ENCODE measurements at regions not wholly inside any gene's neighbourhood (a gene's known extent, or its start where the extent isn't known, plus 50 kb on each side); places are given as distances from the start of the nearest gene placed in this dataset.

DNA sequence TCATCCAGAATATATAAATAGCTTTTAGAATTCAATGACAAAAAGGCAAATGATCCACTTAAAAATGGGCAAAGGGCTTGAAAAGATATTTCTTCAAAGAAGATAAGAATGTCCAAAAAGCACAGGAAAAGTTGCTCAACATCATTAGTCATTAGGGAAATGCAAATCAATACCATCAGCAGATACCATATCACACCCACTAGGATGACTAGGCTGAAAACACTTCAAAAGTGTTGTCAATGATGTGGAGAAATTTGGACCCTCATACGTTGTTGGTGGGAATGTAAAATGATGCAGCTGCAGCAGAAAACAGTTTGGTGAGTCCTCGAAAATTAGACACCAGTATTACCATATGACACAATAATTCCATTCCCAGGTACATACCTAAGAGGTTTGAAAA lies 303.6 kb upstream of the SLC35B3 start:
- TF ChIP-seq, protein P1, sequence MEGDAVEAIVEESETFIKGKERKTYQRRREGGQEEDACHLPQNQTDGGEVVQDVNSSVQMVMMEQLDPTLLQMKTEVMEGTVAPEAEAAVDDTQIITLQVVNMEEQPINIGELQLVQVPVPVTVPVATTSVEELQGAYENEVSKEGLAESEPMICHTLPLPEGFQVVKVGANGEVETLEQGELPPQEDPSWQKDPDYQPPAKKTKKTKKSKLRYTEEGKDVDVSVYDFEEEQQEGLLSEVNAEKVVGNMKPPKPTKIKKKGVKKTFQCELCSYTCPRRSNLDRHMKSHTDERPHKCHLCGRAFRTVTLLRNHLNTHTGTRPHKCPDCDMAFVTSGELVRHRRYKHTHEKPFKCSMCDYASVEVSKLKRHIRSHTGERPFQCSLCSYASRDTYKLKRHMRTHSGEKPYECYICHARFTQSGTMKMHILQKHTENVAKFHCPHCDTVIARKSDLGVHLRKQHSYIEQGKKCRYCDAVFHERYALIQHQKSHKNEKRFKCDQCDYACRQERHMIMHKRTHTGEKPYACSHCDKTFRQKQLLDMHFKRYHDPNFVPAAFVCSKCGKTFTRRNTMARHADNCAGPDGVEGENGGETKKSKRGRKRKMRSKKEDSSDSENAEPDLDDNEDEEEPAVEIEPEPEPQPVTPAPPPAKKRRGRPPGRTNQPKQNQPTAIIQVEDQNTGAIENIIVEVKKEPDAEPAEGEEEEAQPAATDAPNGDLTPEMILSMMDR (IDR thresholded peaks at IDR 0.05) = no peak
- peaks cover 0 to 3% of the 10 kb centered on the region in 2 donors for H3K9me3 ChIP-seq
- H3K4me1 ChIP-seq = no peaks in the 10 kb centered on the region
- no peak overlapping the region for H3K4me3 ChIP-seq
- H3K27me3 ChIP-seq = no peaks in the 10 kb centered on the region
- no peak overlapping the region for H3K27ac ChIP-seq
- DNase-seq (ENCODE audit: low spot score) = no peak
- H3K36me3 ChIP-seq = no peaks in the 10 kb centered on the region

DNA sequence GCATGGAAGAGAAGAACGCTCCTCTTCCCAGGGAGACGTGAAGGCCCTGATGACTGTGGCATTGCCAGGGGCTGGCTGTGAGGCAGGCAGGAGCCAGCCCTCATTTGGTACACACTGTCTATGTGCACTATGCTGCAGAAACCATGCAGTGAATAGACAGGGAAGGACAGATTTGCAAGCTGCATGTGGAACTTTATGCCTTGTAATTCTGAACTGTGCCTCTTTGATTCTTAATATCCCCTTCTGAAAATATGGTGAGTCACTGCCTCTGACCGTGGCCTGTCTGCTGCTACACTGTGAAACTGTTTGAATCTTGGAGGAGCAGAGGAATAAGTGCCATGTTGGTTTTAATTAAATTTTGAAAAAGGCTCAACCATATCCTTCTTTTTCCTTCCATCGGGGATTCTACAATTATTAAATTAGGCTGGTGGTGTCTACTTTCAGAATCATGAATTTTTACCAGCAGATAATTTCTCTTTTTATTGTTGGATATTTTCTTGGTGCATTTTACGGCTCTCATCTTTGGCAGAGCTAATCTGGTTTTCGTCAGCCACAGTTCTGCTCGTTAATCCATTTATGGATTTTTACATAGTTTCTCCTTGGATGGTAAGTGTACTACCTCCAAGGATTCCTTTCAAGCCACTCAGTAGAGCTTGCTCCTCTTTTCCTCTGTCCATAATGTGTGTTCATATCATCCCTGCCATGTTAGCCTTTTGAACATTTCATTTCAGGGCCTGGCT lies 301.0 kb upstream of the SLC35B3 start:
- H3K36me3 ChIP-seq = no peaks in the 10 kb centered on the region
- TF ChIP-seq, protein P1 (IDR thresholded peaks at IDR 0.05) = no peak
- no peaks in the 10 kb centered on the region for H3K4me1 ChIP-seq
- no peak for DNase-seq (ENCODE audit: low spot score)
- H3K9me3 ChIP-seq = peaks cover 0 to 3% of the 10 kb centered on the region in 2 donors
- H3K4me3 ChIP-seq = no peak overlapping the region
- H3K27ac ChIP-seq = no peak overlapping the region
- H3K27me3 ChIP-seq = no peaks in the 10 kb centered on the region

DNA sequence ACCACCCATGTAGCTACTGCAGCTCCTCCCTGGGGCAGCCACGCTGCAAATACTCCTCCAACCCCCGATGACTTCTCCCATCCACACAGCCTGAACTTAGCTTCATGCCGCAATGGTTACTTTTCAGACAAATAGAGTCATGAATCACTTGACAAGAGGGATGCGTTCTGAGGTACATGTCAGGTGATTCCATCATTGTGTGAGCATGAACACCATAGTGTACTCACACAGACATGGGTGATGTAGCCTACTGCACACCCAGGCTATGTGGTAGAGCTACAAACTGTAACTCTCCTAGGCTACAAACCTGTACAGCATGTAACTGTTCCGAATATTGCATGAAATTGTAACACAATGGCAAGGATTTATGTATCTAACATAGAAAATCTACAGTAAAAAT lies 298.5 kb upstream of the SLC35B3 start:
- no peak for DNase-seq (ENCODE audit: low spot score)
- TF ChIP-seq, protein P1 (IDR thresholded peaks at IDR 0.05) = no peak
- Histone ChIP-seq H3K27ac (no peak overlapping the region), H3K36me3 (no peaks in the 10 kb centered on the region), H3K9me3 (no peaks in the 10 kb centered on the region), H3K27me3 (no peaks in the 10 kb centered on the region), H3K4me3 (no peak overlapping the region), H3K4me1 (no peaks in the 10 kb centered on the region)

DNA sequence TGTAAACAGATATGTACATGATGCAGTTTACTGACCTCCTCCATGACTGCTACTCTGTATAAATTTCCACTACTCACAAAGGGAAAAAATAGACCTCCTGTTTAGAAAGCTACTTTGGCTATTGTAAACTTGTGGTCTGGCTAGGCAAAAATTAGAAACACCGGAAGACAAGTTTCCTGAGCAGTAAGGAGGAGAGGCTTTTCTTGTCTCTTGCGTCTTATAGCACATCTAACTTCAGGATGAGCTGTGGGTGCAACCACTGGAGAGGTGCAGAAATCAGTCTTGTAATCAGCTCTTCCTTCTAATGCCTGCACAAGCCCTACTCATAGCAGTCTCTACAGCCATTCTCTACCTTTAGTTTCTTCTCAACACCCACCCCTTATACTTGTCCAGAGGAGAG lies 296.5 kb upstream of the SLC35B3 start:
- no peaks in the 10 kb centered on the region for H3K36me3 ChIP-seq
- H3K4me1 ChIP-seq = no peaks in the 10 kb centered on the region
- H3K27me3 ChIP-seq = no peaks in the 10 kb centered on the region
- H3K4me3 ChIP-seq = no peak overlapping the region
- no peaks in the 10 kb centered on the region for H3K9me3 ChIP-seq
- no peak for DNase-seq (ENCODE audit: low spot score)
- H3K27ac ChIP-seq = no peak overlapping the region
- TF ChIP-seq, protein P1 (IDR thresholded peaks at IDR 0.05) = no peak

DNA sequence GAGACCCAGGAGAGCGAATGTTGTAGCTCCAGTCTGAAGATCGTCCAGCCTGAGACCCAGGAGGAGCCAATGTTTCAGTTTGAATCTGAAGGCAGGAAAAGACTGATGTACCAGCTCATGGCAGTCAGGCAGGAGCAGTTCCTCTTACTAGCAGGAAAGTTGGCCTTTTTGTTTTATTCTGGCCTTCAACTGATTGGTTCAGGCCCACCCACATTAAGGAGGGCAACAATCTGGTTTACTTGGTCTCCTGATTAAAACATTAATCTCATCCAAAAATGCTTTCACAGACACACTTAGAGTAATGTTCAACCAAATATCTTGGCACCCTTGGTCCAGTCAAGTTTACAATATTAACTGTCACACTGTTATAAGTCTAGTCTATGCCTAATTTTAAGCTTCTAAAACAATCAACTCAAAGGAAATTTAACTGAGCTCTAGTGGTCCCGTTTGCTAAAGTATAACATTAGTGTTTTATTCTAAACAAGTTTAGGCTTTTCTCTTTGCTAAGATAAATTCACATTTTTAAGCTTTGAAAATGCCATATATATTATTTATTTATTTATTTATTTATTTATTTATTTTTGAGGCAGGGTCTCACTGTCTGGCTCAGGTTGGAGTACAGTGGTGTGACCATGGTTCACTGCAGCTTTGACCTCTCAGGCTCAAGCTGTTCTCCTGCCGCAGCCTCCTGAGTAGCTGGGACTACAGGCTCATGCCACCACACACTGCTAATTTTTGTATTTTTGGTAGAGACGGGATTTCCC lies 275.5 kb upstream of the SLC35B3 start:
- no peaks in the 10 kb centered on the region for H3K4me1 ChIP-seq
- no peaks in the 10 kb centered on the region for H3K9me3 ChIP-seq
- no peak overlapping the region for H3K4me3 ChIP-seq

More for the DNA sequence above, 275.5 kb upstream of the SLC35B3 start:
- no peaks in the 10 kb centered on the region for H3K36me3 ChIP-seq
- no peak for DNase-seq (ENCODE audit: low spot score)
- no peak overlapping the region for H3K27ac ChIP-seq
- TF ChIP-seq, protein P1 (IDR thresholded peaks at IDR 0.05) = no peak
- no peaks in the 10 kb centered on the region for H3K27me3 ChIP-seq
